Ecto neural progenitor cell (in vitro differentiated cells): ENCODE measurements at regions not wholly inside any gene's neighbourhood (a gene's known extent, or its start where the extent isn't known, plus 50 kb on each side); places are given as distances from the start of the nearest gene placed in this dataset.

ENCODE experiments used
- DNase-seq: peaks from one replicate; pipeline ENCODE4 v3.0.0-alpha.2; 2018; ENCODE audit warnings: low spot score

- no peak for DNase-seq
Measured at GRCh38 chr4:44817930-44818329, 91.6 kb upstream of the GNPDA2 start.

- no peak for DNase-seq
Measured at GRCh38 chr4:44806071-44806470, 79.7 kb upstream of the GNPDA2 start.

GRCh38 chr4:44804301-44804700 is 77.9 kb upstream of the GNPDA2 start:
- no peak for DNase-seq

GRCh38 chr4:44801384-44801783 is 75.0 kb upstream of the GNPDA2 start:
- no peak for DNase-seq

GRCh38 chr4:44791831-44792230 is 65.5 kb upstream of the GNPDA2 start:
- DNase-seq, result no peak

GRCh38 chr4:44777115-44777514 is 50.8 kb upstream of the GNPDA2 start:
- DNase-seq, result no peak
